HG03066 (cell line): ENCODE measurements at regions not wholly inside any gene's neighbourhood (a gene's known extent, or its start where the extent isn't known, plus 50 kb on each side); places are given as distances from the start of the nearest gene placed in this dataset.
"Not testable (repeated sequence)": the region's sequence is repeated elsewhere in the genome, so short reads cannot be mapped to it uniquely, and the experiment has no call there.

ENCODE experiments used
- ATAC-seq: cut with Tn5 transposase; IDR thresholded peaks from one replicate; pipeline ENCODE4 v1.9.1; 2021; ENCODE audit warnings: low read depth; ENCODE audit not compliant: unreplicated experiment

GRCh38 chrX:94560930-94561329 is 886.9 kb downstream of the FAM133A start:
- ATAC-seq = no peak

- no peak for ATAC-seq
Observed at GRCh38 chrX:94576367-94577004, 902.5 kb downstream of the FAM133A start.

- ATAC-seq = no peak
Observed at GRCh38 chrX:94600077-94600476, 926.1 kb downstream of the FAM133A start.

GRCh38 chrX:94612140-94612539 is 938.1 kb downstream of the FAM133A start:
- ATAC-seq = no peak

- no peak for ATAC-seq
Observed at GRCh38 chrX:94633237-94633636, 959.2 kb downstream of the FAM133A start.

GRCh38 chrX:94635003-94635402 is 961.0 kb downstream of the FAM133A start:
- ATAC-seq = no peak

- ATAC-seq = no peak
Observed at GRCh38 chrX:94645726-94646125, 971.7 kb downstream of the FAM133A start.

- no peak for ATAC-seq
Observed at GRCh38 chrX:94655180-94655579, 981.2 kb downstream of the FAM133A start.

GRCh38 chrX:94662689-94663088 is 988.7 kb downstream of the FAM133A start:
- no peak for ATAC-seq

- ATAC-seq = no peak
Observed at GRCh38 chrX:94676285-94676684, 1002.3 kb downstream of the FAM133A start.

- ATAC-seq = no peak
Observed at GRCh38 chrX:94686071-94686470, 1012.1 kb downstream of the FAM133A start.

- no peak for ATAC-seq
Observed at GRCh38 chrX:94695910-94696309, 1021.9 kb downstream of the FAM133A start.

- not testable (repeated sequence) for ATAC-seq
Observed at GRCh38 chrX:94704348-94705256, 1030.6 kb downstream of the FAM133A start.

GRCh38 chrX:94721386-94721785 is 1047.4 kb downstream of the FAM133A start:
- no peak for ATAC-seq

GRCh38 chrX:94722578-94722977 is 1048.6 kb downstream of the FAM133A start:
- no peak for ATAC-seq

- ATAC-seq = no peak
Observed at GRCh38 chrX:94742772-94743171, 1068.8 kb downstream of the FAM133A start.

- ATAC-seq = no peak
Observed at GRCh38 chrX:94743478-94743877, 1069.5 kb downstream of the FAM133A start.

- ATAC-seq = no peak
Observed at GRCh38 chrX:94744786-94745185, 1070.8 kb downstream of the FAM133A start.

GRCh38 chrX:94751611-94752010 is 1077.6 kb downstream of the FAM133A start:
- no peak for ATAC-seq

GRCh38 chrX:94752434-94753169 is 1078.6 kb downstream of the FAM133A start:
- no peak for ATAC-seq

- no peak for ATAC-seq
Observed at GRCh38 chrX:94758130-94758529, 1084.1 kb downstream of the FAM133A start.
